BE2C (cell line): ENCODE measurements at regions not wholly inside any gene's neighbourhood (a gene's known extent, or its start where the extent isn't known, plus 50 kb on each side); places are given as distances from the start of the nearest gene placed in this dataset.

Source experiments
- DNase-seq: peaks from one replicate; pipeline ENCODE4 v3.0.0-alpha.2; 2020
- H3K27me3 ChIP-seq: fragments of 250-450 bp; sonication (Bioruptor Pico); 2 replicates; pipeline ENCODE4 v1.5.1; 2020; ENCODE audit warnings: mild to moderate bottlenecking
- H3K36me3 ChIP-seq: fragments of 250-450 bp; sonication (Bioruptor Pico); 2 replicates; pipeline ENCODE4 v1.5.1; 2020; ENCODE audit warnings: mild to moderate bottlenecking
- H3K4me1 ChIP-seq: fragments of 250-450 bp; sonication (Bioruptor Pico); 2 replicates; pipeline ENCODE4 v1.5.1; 2020
- H3K4me3 ChIP-seq: 2 replicates; pipeline ENCODE4 v1.5.1; 2011; ENCODE audit warnings: low read depth, low read length
- H3K9me3 ChIP-seq: fragments of 250-450 bp; sonication (Bioruptor Pico); 2 replicates; pipeline ENCODE4 v1.5.1; 2020
- TF ChIP-seq, protein P1 (sequence below): IDR thresholded peaks from 2 replicates; pipeline ENCODE4 v1.5.1; 2012; ENCODE audit warnings: mild to moderate bottlenecking, low read depth, low read length

DNA sequence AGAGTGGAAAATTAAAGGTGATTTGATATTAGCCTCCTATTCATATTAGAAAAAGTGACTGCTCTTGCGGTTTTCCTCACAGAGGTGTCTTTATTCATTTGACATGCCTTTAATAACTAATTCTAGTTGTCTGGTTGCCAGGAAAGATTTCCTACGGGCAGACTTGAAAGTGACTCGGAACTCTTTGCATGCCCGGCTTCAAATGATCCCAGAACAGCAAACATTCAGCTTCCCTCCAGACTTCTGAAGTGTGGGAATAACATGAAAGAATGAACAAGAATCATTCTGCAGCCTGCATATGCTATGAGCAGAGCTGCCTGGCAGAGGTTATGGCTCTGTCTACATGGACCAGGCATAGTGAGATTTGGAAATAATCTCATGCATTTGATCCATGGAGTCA lies 89.6 kb upstream of the PKDCC start:
- Histone ChIP-seq H3K9me3 (no peaks in the 10 kb centered on the region), H3K27me3 (no peaks in the 10 kb centered on the region)
- TF ChIP-seq, protein P1, sequence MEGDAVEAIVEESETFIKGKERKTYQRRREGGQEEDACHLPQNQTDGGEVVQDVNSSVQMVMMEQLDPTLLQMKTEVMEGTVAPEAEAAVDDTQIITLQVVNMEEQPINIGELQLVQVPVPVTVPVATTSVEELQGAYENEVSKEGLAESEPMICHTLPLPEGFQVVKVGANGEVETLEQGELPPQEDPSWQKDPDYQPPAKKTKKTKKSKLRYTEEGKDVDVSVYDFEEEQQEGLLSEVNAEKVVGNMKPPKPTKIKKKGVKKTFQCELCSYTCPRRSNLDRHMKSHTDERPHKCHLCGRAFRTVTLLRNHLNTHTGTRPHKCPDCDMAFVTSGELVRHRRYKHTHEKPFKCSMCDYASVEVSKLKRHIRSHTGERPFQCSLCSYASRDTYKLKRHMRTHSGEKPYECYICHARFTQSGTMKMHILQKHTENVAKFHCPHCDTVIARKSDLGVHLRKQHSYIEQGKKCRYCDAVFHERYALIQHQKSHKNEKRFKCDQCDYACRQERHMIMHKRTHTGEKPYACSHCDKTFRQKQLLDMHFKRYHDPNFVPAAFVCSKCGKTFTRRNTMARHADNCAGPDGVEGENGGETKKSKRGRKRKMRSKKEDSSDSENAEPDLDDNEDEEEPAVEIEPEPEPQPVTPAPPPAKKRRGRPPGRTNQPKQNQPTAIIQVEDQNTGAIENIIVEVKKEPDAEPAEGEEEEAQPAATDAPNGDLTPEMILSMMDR, result no peak

DNA sequence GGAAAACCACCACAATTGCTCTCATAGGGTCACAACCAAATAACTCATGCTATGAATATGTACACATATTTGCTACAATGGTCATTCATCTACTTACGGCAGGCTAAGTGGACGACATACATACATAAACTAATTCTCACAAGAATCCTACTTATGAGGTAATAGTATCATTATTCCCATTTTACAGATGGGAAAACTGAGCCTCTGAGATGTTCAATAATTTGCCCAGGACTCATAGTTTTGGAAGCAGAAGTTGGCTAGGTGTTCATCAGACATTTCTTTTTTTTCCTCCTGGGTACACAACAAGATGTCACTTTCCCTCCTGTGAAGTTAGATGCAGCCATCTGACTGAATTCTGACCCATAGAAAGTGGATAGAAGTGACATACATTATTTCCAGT lies 89.0 kb upstream of the PKDCC start:
- no peak for DNase-seq
- Histone ChIP-seq H3K9me3 (no peaks in the 10 kb centered on the region), H3K4me3 (no peak overlapping the region), H3K27me3 (no peaks in the 10 kb centered on the region), H3K4me1 (peaks cover 21% of the 10 kb centered on the region), H3K36me3 (peaks cover 10% of the 10 kb centered on the region; the same call in 1 of the 2 replicates)
- TF ChIP-seq, protein P1, result no peak

More for the DNA sequence above, 89.6 kb upstream of the PKDCC start:
- no peak overlapping the region for H3K4me3 ChIP-seq
- peaks cover 10% of the 10 kb centered on the region; the same call in 1 of the 2 replicates for H3K36me3 ChIP-seq
- no peak for DNase-seq
- peaks cover 23% of the 10 kb centered on the region for H3K4me1 ChIP-seq

DNA sequence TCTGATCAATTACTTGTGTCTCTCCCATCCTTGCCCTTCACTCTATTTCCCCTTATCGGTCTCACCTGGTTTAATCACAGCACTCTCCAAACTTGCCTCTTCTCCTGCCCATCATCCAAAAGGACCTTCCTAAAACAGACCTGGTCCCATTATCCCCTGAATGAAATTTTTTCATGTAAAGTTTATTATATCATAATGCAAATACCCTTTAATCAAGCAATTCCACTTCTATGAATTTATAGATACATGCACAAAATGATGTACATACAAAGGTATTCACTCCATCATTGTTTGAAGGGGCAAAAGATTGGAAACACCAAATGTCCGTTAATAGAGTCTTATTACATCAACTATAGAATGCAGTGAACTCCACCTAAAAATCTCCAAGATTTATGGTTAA lies 88.1 kb upstream of the PKDCC start:
- Histone ChIP-seq H3K4me3 (no peak overlapping the region), H3K36me3 (peaks cover 10% of the 10 kb centered on the region; the same call in 1 of the 2 replicates), H3K9me3 (no peaks in the 10 kb centered on the region), H3K27me3 (no peaks in the 10 kb centered on the region), H3K4me1 (peaks cover 28% of the 10 kb centered on the region)
- TF ChIP-seq, protein P1, result no peak
- no peak for DNase-seq

DNA sequence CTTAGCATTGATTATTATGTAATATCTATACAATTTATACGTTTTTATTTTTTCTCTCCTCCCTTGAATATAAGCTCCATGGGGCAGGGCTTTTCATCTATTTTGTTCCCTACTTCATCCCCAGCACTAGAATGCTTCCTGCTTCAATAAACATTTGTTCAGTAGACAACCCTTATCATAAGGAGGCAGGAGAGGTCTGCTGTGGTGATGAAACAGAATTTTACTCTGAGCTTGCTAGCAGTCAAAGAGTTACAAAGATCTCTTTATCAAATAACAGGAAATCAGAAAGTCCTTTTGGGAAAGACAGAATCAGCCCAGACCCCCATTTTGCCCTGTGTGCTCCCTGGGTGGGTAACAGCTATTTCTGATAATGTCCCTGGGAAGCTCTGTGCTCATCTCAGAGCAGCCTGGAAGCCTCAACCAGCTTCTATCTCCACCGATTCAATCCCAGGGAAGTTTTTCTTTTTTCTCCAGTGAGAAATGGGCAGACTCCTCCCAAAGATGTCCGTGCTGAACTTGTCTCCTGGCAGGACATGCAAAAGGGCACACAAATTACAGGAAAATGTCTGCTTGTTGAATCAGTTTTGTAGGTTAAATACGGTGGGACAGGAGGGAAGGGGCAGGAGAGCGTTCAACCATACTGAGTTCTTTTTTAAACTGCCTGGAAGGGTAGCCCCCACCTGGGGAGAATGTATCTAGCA lies 84.7 kb upstream of the PKDCC start:
- H3K36me3 ChIP-seq, result peaks cover 5% of the 10 kb centered on the region; the same call in 1 of the 2 replicates
- H3K4me3 ChIP-seq, result peak overlapping the region; percentile 27
- peaks cover 25% of the 10 kb centered on the region for H3K4me1 ChIP-seq
- no peaks in the 10 kb centered on the region for H3K27me3 ChIP-seq
- TF ChIP-seq, protein P1, result no peak
- DNase-seq, result no peak
- no peaks in the 10 kb centered on the region for H3K9me3 ChIP-seq

DNA sequence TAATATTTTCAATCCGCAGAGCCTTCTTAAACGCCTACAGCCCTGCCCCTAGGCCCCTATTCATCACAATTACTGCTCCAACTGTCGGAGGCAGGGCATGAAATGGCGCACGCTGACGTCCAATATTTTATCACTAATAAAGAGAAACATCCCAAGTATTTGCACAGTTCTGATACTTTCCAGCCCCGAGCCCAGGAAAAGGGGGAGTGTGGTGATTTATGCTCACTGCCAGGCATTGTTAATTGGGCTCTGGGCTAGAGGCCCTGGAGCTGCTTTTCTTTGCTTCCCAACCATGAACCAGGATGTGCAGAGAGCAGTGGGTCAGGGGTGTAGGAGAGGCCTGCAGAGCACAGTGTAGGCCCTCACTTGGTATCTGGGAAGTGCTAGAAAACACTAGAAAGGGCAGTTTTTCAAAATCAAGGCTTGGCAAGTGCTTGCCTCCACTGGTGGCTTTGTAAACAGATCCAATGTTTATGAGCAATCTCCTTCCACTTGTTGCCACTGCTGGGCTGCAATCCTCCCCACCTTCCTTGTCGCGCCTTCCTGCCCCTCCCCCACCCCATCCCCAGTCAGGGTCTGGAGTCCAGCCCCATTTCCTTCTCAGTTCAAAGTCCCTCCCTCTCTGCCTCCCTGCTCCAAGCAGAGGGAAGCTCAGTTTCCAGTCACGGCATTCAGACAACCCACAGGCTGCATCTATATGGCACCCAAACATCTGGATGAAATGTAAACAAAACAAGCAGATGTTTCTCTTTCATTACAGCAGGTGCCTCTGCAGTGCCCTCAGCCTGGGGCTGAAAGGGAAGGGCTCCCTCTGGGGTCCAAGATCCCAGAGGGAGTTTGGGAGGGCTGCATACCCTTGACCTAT lies 83.9 kb upstream of the PKDCC start:
- TF ChIP-seq, protein P1, result no peak
- H3K27me3 ChIP-seq, result no peaks in the 10 kb centered on the region
- DNase-seq, result peak; percentile 70
- no peaks in the 10 kb centered on the region; the same call in 1 of the 2 replicates for H3K36me3 ChIP-seq
- H3K4me3 ChIP-seq, result peak overlapping the region; percentile 27; the same call in 1 of the 2 replicates
- H3K4me1 ChIP-seq, result peaks cover 25% of the 10 kb centered on the region
- H3K9me3 ChIP-seq, result no peaks in the 10 kb centered on the region
